Endothelial cell of umbilical vein (primary cell): ENCODE measurements at regions not wholly inside any gene's neighbourhood (a gene's known extent, or its start where the extent isn't known, plus 50 kb on each side); places are given as distances from the start of the nearest gene placed in this dataset. TPM values are rescaled to one million over a fixed set of nuclear protein-coding genes. Genes with fewer than 3 reads are reported as not detected.

Experiments used
- BruUV-seq: library from RNA; stranded (reverse); fragments of 400-500 nt; replicated peaks from 2 replicates; lab custom pipeline; 2021; lab: Mats Ljungman, UMichigan
- CTCF ChIA-PET: fragments of 300-600, 350-600 bp; sonication (Branson Sonifier 250); formaldehyde crosslinking; loops from one replicate; lab custom pipeline; 2021; ENCODE audit warnings: antibody characterized with exemption, inconsistent platforms; lab: Charles Lee
- POLR2A ChIA-PET: fragments of 300-600, 350-600 bp; sonication (Branson Sonifier 250); formaldehyde crosslinking; loops from one replicate; lab custom pipeline; 2021; ENCODE audit warnings: antibody characterized with exemption, inconsistent platforms; lab: Charles Lee
- DNase-seq: peaks from one replicate; pipeline ENCODE4 v3.0.0-alpha.2; 2011; ENCODE audit warnings: low read depth, low spot score
- FAIRE-seq: peaks from 2 replicates; lab custom pipeline; 2011; peaks lifted over from hg19 to GRCh38; lab: Jason Lieb, UNC
- H2AFZ ChIP-seq: 2 replicates; pipeline ENCODE4 v1.6.0; 2012; ENCODE audit warnings: low read depth, low read length, control low read depth, inconsistent platforms
- H3K27ac ChIP-seq: 2 replicates; pipeline ENCODE4 v1.5.1; 2011; ENCODE audit warnings: low read depth, mild to moderate bottlenecking, control low read depth, low read length, moderate library complexity; ENCODE audit not compliant: insufficient read depth
- H3K27me3 ChIP-seq, 2 experiments: 2 replicates each; pipeline versions ENCODE4 v1.6.0 to v1.6.1; 2011; ENCODE audit warnings: low read length in 2 of 2, mixed read lengths in 1 of 2; ENCODE audit not compliant: control insufficient read depth in 2 of 2, insufficient read depth in 2 of 2
- H3K36me3 ChIP-seq, 2 experiments: 2 replicates in 1 of 2; 3 replicates in 1 of 2; pipeline ENCODE4 v1.5.1; 2011; ENCODE audit warnings: low read length in 2 of 2, mild to moderate bottlenecking in 1 of 2, moderate library complexity in 1 of 2; ENCODE audit not compliant: control insufficient read depth in 2 of 2, insufficient read depth in 2 of 2; ENCODE audit errors: extremely low read depth in 1 of 2
- H3K4me1 ChIP-seq: 3 replicates; pipeline ENCODE4 v1.5.1; 2011; ENCODE audit warnings: mild to moderate bottlenecking, low read length; ENCODE audit not compliant: control insufficient read depth, insufficient read depth; ENCODE audit errors: extremely low read depth
- H3K4me2 ChIP-seq: 2 replicates; pipeline ENCODE4 v1.6.1; 2011; ENCODE audit warnings: low read length, control low read depth, mixed read lengths; ENCODE audit not compliant: insufficient read depth
- H3K4me3 ChIP-seq, 3 experiments: fragments of 200-600 bp in 1 of 3; sonication (generic), shearing (Covaris generic) in 1 of 3; replicated peaks in 1 of 3; 2 replicates each; pipeline ENCODE4 v1.5.1; 2011 to 2016; ENCODE audit warnings: control low read depth in 3 of 3, low read length in 3 of 3, mild to moderate bottlenecking in 2 of 3, inconsistent platforms in 1 of 3, low read depth in 1 of 3, moderate library complexity in 1 of 3; ENCODE audit not compliant: insufficient read depth in 1 of 3
- H3K79me2 ChIP-seq: 2 replicates; pipeline ENCODE4 v1.6.0; 2012; ENCODE audit warnings: low read length, inconsistent platforms; ENCODE audit not compliant: control insufficient read depth, insufficient read depth
- H3K9ac ChIP-seq: replicated peaks from 2 replicates; pipeline ENCODE3; 2011; ENCODE audit warnings: low read length, control low read depth; ENCODE audit not compliant: insufficient read depth; ENCODE audit errors: extremely low read depth
- H3K9me1 ChIP-seq: replicated peaks from 3 replicates; pipeline ENCODE4 v1.6.0; 2011; ENCODE audit warnings: mild to moderate bottlenecking, low read length; ENCODE audit not compliant: control insufficient read depth, insufficient read depth; ENCODE audit errors: extremely low read depth
- H3K9me3 ChIP-seq: replicated peaks from 2 replicates; pipeline ENCODE4 v1.5.1; 2012; ENCODE audit warnings: low read length, inconsistent platforms; ENCODE audit not compliant: control insufficient read depth, insufficient read depth
- H4K20me1 ChIP-seq: replicated peaks from 2 replicates; pipeline ENCODE3; 2011; ENCODE audit warnings: mild to moderate bottlenecking, low read length; ENCODE audit not compliant: control insufficient read depth, insufficient read depth; ENCODE audit errors: extremely low read depth
- CTCF ChIP-seq, 2 donors: IDR thresholded peaks; 1 replicate in 1 of 2; 2 replicates in 1 of 2; pipeline ENCODE4 v1.5.1; 2011; ENCODE audit warnings: low read length in 2 of 2, mild to moderate bottlenecking in 2 of 2, moderate library complexity in 2 of 2, control low read depth in 1 of 2, inconsistent platforms in 1 of 2, low read depth in 1 of 2; ENCODE audit not compliant: insufficient read depth in 1 of 2; ENCODE audit errors: extremely low read depth in 1 of 2
- EZH2 ChIP-seq: IDR thresholded peaks from 2 replicates; pipeline ENCODE4 v1.6.1; 2012; ENCODE audit warnings: borderline replicate concordance, low read depth, mild to moderate bottlenecking, moderate library complexity, low read length, inconsistent platforms; ENCODE audit not compliant: severe bottlenecking
- FOS ChIP-seq: IDR thresholded peaks from 2 replicates; pipeline ENCODE4 v1.6.1; 2011; ENCODE audit warnings: mild to moderate bottlenecking, low read length, moderate library complexity, borderline replicate concordance; ENCODE audit not compliant: insufficient read depth
- GATA2 ChIP-seq: IDR thresholded peaks from 2 replicates; pipeline ENCODE4 v1.7.0; 2011; ENCODE audit warnings: low read depth, mild to moderate bottlenecking, moderate library complexity, mixed read lengths, low read length; ENCODE audit not compliant: insufficient read length, insufficient read depth
- JUN ChIP-seq: IDR thresholded peaks from 2 replicates; pipeline ENCODE4 v1.6.1; 2011; ENCODE audit warnings: borderline replicate concordance, low read depth; ENCODE audit not compliant: insufficient read length, insufficient read depth
- MAX ChIP-seq: IDR thresholded peaks from 2 replicates; pipeline ENCODE4 v1.6.1; 2011; ENCODE audit not compliant: insufficient read depth, insufficient read length
- MYC ChIP-seq: IDR thresholded peaks from one replicate; pipeline ENCODE4 v1.6.1; 2011; ENCODE audit warnings: mild to moderate bottlenecking, low read depth, low read length
- POLR2A ChIP-seq: IDR thresholded peaks from 2 replicates; pipeline ENCODE4 v1.6.1; 2012; ENCODE audit warnings: low read depth, mild to moderate bottlenecking, control low read depth, low read length
- POLR2AphosphoS5 ChIP-seq: IDR thresholded peaks from 2 replicates; pipeline ENCODE4 v1.6.1; 2012; ENCODE audit warnings: low read depth, mild to moderate bottlenecking, control low read depth, low read length, moderate library complexity; ENCODE audit not compliant: insufficient read depth
- dilution Hi-C: fragments of 300-500 bp; cut with MboI; formaldehyde crosslinking; loops from one replicate; pipeline ENCODE4 v1.15.0; 2019; ENCODE audit warnings: low sequenced_read_pairs; ENCODE audit not compliant: extremely low pct_ligation_motif_present
- intact Hi-C: fragments of 100-400 bp; cut with micrococcal nuclease; formaldehyde crosslinking; loops from one replicate; pipeline ENCODE4 v1.10.0; 2022
- small RNA-seq: library from RNA; depleted of rRNA; stranded (forward); fragments of <200 nt; gene quantifications from one replicate; pipeline ENCODE3, GENCODE V24; 2012; ENCODE audit warnings: low replicate concordance, low read depth; ENCODE audit not compliant: insufficient read depth, insufficient read length

- no peaks in the 10 kb centered on the region for H3K36me3 ChIP-seq
- POLR2A ChIA-PET, result no interaction called here
- TF ChIP-seq POLR2AphosphoS5 (no peak), FOS (no peak), EZH2 (no peak), MAX (no peak), POLR2A (no peak), CTCF (IDR thresholded peaks at IDR 0.05; ENCODE audit: extremely low read depth in 1 of 2, insufficient read depth in 1 of 2, low read depth in 1 of 2, low read length in 2 of 2) (no peak), GATA2 (no peak), JUN (no peak), MYC (no peak)
- H3K4me3 ChIP-seq, result no peak overlapping the region
- H3K79me2 ChIP-seq, result no peaks in the 10 kb centered on the region
- no peak overlapping the region for H3K9ac ChIP-seq
- H4K20me1 ChIP-seq, result no peaks in the 10 kb centered on the region
- H3K4me1 ChIP-seq, result no peaks in the 10 kb centered on the region
- H3K9me1 ChIP-seq, result no peaks in the 10 kb centered on the region
- dilution Hi-C loops, result no loop called here
- H3K4me2 ChIP-seq, result no peak overlapping the region
- FAIRE-seq, result no peak
- no peak overlapping the region for H2AFZ ChIP-seq
- H3K9me3 ChIP-seq, result no peaks in the 10 kb centered on the region
- intact Hi-C loops, result no loop called here
- no TSS peak for BruUV-seq
- DNase-seq, result no peak
- no peaks in the 10 kb centered on the region for H3K27me3 ChIP-seq
- no peak overlapping the region for H3K27ac ChIP-seq
- CTCF ChIA-PET, result no interaction called here
Observed at GRCh38 chr12:33967760-33968159, 54.5 kb upstream of the ALG10 start.

Small RNAs in the stretch of these regions (small RNA-seq; reads per million reads assigned to genes)
- not detected for gene RNU6-400P
- not detected for gene RNU6-472P
